ENCODE measurements at regions not wholly inside any gene's neighbourhood (a gene's known extent, or its start where the extent isn't known, plus 50 kb on each side); places are given as distances from the start of the nearest gene placed in this dataset.

DNA sequence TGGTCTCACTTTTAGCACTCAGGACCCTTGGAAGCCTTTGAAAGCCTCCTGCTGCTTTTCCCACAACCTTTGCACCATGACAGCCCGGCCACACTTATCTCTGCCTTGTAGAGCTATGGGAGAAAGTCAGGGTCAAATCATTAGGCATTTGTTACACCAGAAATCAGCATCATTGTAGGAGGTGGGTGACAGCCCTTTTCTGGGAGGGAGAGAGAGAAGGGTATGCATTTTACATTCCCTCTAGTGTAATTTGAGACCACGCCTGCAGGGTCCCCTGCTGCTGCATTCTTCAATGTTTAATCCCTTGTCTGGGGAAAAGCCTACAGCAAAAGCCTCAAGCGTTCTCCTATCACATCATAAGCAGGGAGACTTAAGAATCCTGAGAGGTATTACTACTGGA is 766.8 kb upstream of the FAM98A start:
- no peak overlapping the region for H3K4me3 ChIP-seq (ENCODE audit: low read depth, low read length)
- ChIA-PET POLR2A (no interaction called here), CTCF (no interaction called here)
- H3K36me3 ChIP-seq (ENCODE audit: control insufficient read depth in 2 of 2, insufficient read depth in 1 of 2, low read length in 2 of 2), result no peaks in the 10 kb centered on the region
- no peaks in the 10 kb centered on the region for H3K4me1 ChIP-seq (ENCODE audit: control insufficient read depth, insufficient read depth, low read length)
- H3K27ac ChIP-seq (ENCODE audit: extremely low read depth, low read depth, low read length), result no peak overlapping the region
- no peaks in the 10 kb centered on the region for H3K9me3 ChIP-seq (ENCODE audit: control insufficient read depth, insufficient read depth, low read depth, low read length)
- TF ChIP-seq ZNF211 (tag by site-specific recombination; IDR thresholded peaks at IDR 0.05; ENCODE audit: low read depth), result no peak

DNA sequence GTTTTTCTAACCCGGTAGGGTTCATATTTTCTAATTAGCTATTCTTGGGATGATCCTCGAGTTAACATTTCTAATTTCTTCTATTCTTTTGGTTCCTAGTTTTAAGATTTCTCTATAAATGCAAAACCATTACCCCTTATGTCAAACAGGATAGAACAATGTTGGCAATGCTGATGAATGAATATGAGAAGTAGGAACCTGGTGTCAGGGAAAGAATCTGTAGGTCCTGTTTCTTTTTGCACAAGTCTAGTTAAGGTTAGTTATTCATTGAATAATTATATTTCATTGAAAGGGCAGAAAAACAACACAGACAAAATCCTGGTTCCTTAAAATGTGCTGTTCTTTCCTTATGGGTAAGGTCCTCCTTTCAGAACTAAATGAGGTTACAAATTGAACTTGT is 766.4 kb upstream of the FAM98A start:
- no peaks in the 10 kb centered on the region for H3K4me1 ChIP-seq (ENCODE audit: control insufficient read depth, insufficient read depth, low read length)
- ChIA-PET POLR2A (no interaction called here), CTCF (no interaction called here)
- no peak overlapping the region for H3K4me3 ChIP-seq (ENCODE audit: low read depth, low read length)
- TF ChIP-seq ZNF366 (tag by site-specific recombination; conservative IDR thresholded peaks at IDR 0.05) (no peak), ZNF140 (tag by site-specific recombination; IDR thresholded peaks at IDR 0.05) (no peak), ZNF707 (tag by site-specific recombination; IDR thresholded peaks at IDR 0.05) (no peak), ZNF560 (tag by site-specific recombination; IDR thresholded peaks at IDR 0.05; ENCODE audit: borderline replicate concordance) (no peak), ZNF529 (tag by site-specific recombination; IDR thresholded peaks at IDR 0.05; ENCODE audit: insufficient replicate concordance) (no peak), MEIS1 (CRISPR knock-in tag; IDR thresholded peaks at IDR 0.05; ENCODE audit: borderline replicate concordance) (no peak), ZNF221 (tag by site-specific recombination; IDR thresholded peaks at IDR 0.05; ENCODE audit: borderline replicate concordance) (no peak), ZFP37 (tag by site-specific recombination; IDR thresholded peaks at IDR 0.05) (no peak), ZNF112 (tag by site-specific recombination; IDR thresholded peaks at IDR 0.05) (no peak), KLF1 (tag by site-specific recombination; IDR thresholded peaks at IDR 0.05) (no peak), ZNF404 (tag by site-specific recombination; IDR thresholded peaks at IDR 0.05) (no peak)
- TF ChIP-seq, protein P1, sequence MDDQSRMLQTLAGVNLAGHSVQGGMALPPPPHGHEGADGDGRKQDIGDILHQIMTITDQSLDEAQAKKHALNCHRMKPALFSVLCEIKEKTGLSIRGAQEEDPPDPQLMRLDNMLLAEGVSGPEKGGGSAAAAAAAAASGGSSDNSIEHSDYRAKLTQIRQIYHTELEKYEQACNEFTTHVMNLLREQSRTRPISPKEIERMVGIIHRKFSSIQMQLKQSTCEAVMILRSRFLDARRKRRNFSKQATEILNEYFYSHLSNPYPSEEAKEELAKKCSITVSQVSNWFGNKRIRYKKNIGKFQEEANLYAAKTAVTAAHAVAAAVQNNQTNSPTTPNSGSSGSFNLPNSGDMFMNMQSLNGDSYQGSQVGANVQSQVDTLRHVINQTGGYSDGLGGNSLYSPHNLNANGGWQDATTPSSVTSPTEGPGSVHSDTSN (CRISPR knock-in tag; IDR thresholded peaks at IDR 0.05), result no peak
- TF ChIP-seq, protein P2, sequence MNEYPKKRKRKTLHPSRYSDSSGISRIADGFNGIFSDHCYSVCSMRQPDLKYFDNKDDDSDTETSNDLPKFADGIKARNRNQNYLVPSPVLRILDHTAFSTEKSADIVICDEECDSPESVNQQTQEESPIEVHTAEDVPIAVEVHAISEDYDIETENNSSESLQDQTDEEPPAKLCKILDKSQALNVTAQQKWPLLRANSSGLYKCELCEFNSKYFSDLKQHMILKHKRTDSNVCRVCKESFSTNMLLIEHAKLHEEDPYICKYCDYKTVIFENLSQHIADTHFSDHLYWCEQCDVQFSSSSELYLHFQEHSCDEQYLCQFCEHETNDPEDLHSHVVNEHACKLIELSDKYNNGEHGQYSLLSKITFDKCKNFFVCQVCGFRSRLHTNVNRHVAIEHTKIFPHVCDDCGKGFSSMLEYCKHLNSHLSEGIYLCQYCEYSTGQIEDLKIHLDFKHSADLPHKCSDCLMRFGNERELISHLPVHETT (tag by site-specific recombination; IDR thresholded peaks at IDR 0.05), result no peak
- TF ChIP-seq, protein P3, sequence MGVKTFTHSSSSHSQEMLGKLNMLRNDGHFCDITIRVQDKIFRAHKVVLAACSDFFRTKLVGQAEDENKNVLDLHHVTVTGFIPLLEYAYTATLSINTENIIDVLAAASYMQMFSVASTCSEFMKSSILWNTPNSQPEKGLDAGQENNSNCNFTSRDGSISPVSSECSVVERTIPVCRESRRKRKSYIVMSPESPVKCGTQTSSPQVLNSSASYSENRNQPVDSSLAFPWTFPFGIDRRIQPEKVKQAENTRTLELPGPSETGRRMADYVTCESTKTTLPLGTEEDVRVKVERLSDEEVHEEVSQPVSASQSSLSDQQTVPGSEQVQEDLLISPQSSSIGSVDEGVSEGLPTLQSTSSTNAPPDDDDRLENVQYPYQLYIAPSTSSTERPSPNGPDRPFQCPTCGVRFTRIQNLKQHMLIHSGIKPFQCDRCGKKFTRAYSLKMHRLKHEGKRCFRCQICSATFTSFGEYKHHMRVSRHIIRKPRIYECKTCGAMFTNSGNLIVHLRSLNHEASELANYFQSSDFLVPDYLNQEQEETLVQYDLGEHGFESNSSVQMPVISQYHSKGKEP (tag by site-specific recombination; IDR thresholded peaks at IDR 0.05), result no peak
- TF ChIP-seq, protein P4, sequence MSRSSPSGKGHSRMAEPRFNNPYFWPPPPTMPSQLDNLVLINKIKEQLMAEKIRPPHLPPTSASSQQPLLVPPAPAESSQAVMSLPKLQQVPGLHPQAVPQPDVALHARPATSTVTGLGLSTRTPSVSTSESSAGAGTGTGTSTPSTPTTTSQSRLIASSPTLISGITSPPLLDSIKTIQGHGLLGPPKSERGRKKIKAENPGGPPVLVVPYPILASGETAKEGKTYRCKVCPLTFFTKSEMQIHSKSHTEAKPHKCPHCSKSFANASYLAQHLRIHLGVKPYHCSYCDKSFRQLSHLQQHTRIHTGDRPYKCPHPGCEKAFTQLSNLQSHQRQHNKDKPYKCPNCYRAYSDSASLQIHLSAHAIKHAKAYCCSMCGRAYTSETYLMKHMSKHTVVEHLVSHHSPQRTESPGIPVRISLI (tag by site-specific recombination; IDR thresholded peaks at IDR 0.05), result no peak
- H3K9me3 ChIP-seq (ENCODE audit: control insufficient read depth, insufficient read depth, low read depth, low read length), result no peaks in the 10 kb centered on the region
- no peaks in the 10 kb centered on the region for H3K36me3 ChIP-seq (ENCODE audit: control insufficient read depth in 2 of 2, insufficient read depth in 1 of 2, low read length in 2 of 2)
- no peak overlapping the region for H3K27ac ChIP-seq (ENCODE audit: extremely low read depth, low read depth, low read length)

DNA sequence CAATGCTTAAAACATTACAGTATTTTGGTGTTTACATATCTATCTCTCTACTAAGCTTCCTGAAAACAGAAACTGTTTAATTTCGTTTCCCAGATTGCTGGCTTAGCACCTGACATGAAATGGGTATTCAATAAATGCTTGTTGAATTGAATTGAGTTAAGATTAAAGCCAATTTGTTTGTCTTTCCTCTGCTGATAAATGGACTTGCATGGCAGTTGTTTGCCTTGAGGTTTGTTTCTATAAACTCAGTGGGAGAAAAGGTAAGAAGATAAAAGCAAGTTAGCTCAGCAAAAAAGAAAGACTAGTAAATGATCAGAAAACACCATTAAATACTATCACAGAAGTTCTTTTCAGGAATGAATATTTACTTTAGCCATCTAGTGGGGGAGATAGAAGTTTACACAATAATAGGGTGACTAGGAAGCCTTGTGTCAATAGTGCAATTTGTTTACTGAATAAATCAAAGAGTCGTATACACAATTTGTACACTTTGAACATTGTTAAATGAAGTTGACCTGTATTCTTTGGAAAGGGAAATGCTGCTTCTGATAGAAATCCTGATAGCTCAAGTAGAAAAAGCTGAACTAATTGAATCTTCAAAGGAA is 754.5 kb upstream of the FAM98A start:
- ChIA-PET POLR2A (no interaction called here), CTCF (interaction anchor here (0.6 kb wide), 1 partner anchor 30 kb away, joined by 3 read pairs; no protein-coding TSS in a partner anchor)
- H3K4me1 ChIP-seq (ENCODE audit: control insufficient read depth, insufficient read depth, low read length), result no peaks in the 10 kb centered on the region
- H3K36me3 ChIP-seq (ENCODE audit: control insufficient read depth in 2 of 2, insufficient read depth in 1 of 2, low read length in 2 of 2), result no peaks in the 10 kb centered on the region
- no peak overlapping the region for H3K27ac ChIP-seq (ENCODE audit: extremely low read depth, low read depth, low read length)
- TF ChIP-seq ZNF112 (tag by site-specific recombination; IDR thresholded peaks at IDR 0.05) (no peak), ZNF433 (tag by site-specific recombination; IDR thresholded peaks at IDR 0.05; ENCODE audit: low read depth) (no peak), ZSCAN30 (tag by site-specific recombination; IDR thresholded peaks at IDR 0.05) (no peak), ZBTB20 (tag by site-specific recombination; IDR thresholded peaks at IDR 0.05) (no peak), ZNF146 (tag by site-specific recombination; IDR thresholded peaks at IDR 0.05) (no peak)
- TF ChIP-seq, protein P5, sequence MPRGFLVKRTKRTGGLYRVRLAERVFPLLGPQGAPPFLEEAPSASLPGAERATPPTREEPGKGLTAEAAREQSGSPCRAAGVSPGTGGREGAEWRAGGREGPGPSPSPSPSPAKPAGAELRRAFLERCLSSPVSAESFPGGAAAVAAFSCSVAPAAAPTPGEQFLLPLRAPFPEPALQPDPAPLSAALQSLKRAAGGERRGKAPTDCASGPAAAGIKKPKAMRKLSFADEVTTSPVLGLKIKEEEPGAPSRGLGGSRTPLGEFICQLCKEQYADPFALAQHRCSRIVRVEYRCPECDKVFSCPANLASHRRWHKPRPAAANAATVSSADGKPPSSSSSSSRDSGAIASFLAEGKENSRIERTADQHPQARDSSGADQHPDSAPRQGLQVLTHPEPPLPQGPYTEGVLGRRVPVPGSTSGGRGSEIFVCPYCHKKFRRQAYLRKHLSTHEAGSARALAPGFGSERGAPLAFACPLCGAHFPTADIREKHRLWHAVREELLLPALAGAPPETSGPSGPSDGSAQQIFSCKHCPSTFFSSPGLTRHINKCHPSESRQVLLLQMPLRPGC (tag by site-specific recombination; IDR thresholded peaks at IDR 0.05), result no peak
- TF ChIP-seq, protein P6, sequence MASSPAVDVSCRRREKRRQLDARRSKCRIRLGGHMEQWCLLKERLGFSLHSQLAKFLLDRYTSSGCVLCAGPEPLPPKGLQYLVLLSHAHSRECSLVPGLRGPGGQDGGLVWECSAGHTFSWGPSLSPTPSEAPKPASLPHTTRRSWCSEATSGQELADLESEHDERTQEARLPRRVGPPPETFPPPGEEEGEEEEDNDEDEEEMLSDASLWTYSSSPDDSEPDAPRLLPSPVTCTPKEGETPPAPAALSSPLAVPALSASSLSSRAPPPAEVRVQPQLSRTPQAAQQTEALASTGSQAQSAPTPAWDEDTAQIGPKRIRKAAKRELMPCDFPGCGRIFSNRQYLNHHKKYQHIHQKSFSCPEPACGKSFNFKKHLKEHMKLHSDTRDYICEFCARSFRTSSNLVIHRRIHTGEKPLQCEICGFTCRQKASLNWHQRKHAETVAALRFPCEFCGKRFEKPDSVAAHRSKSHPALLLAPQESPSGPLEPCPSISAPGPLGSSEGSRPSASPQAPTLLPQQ (tag by site-specific recombination; IDR thresholded peaks at IDR 0.05), result no peak
- H3K4me3 ChIP-seq (ENCODE audit: low read depth, low read length), result no peak overlapping the region
- no peaks in the 10 kb centered on the region for H3K9me3 ChIP-seq (ENCODE audit: control insufficient read depth, insufficient read depth, low read depth, low read length)

All from HEK293 (cell line).